PC-3 (cell line): ENCODE measurements at regions not wholly inside any gene's neighbourhood (a gene's known extent, or its start where the extent isn't known, plus 50 kb on each side); places are given as distances from the start of the nearest gene placed in this dataset.
"Not testable (repeated sequence)": the region's sequence is repeated elsewhere in the genome, so short reads cannot be mapped to it uniquely, and the experiment has no call there.

Experiments
- ATAC-seq: fragments of 200-7000 bp; cut with Tn5 transposase; 2 replicates; pipeline ENCODE4 v1.9.1; 2020; ENCODE audit warnings: mild to moderate bottlenecking, moderate library complexity
- BruUV-seq: library from RNA; stranded (reverse); fragments of 400-500 nt; replicated peaks from 2 replicates; lab custom pipeline; 2021; lab: Mats Ljungman, UMichigan
- CTCF ChIA-PET: fragments of 300-600 bp; sonication (Branson Sonifier 250); formaldehyde crosslinking; loops from one replicate; lab custom pipeline; 2022; ENCODE audit warnings: antibody characterized with exemption; lab: Charles Lee
- POLR2A ChIA-PET: fragments of 300-600 bp; sonication (Branson Sonifier 250); formaldehyde crosslinking; loops from one replicate; lab custom pipeline; 2022; ENCODE audit warnings: antibody characterized with exemption; ENCODE audit not compliant: unreplicated experiment; lab: Charles Lee
- DNase-seq: peaks from one replicate; pipeline ENCODE4 v3.0.0-alpha.2; 2015
- H2AFZ ChIP-seq: fragments of 300-600 bp; sonication (generic); 2 replicates; pipeline ENCODE4 v1.6.0; 2016; ENCODE audit warnings: antibody characterized with exemption, low read length
- H3F3A ChIP-seq: fragments of 300-600 bp; sonication (generic); one replicate; pipeline ENCODE4 v1.6.0; 2017; ENCODE audit warnings: antibody characterized with exemption, low read length, control low read depth, mild to moderate bottlenecking; ENCODE audit not compliant: unreplicated experiment
- H3K27ac ChIP-seq: fragments of 300-600 bp; sonication (generic); 2 replicates; pipeline ENCODE4 v1.5.1; 2016; ENCODE audit warnings: mild to moderate bottlenecking, low read length
- H3K27me3 ChIP-seq: fragments of 300-600 bp; sonication (generic); 2 replicates; pipeline ENCODE4 v1.6.1; 2016; ENCODE audit warnings: low read length, mixed read lengths
- H3K36me3 ChIP-seq: fragments of 300-600 bp; sonication (generic); 2 replicates; pipeline ENCODE4 v1.6.1; 2016; ENCODE audit warnings: low read depth, mixed run types, low read length, mixed read lengths
- H3K4me1 ChIP-seq: fragments of 300-600 bp; sonication (generic); 2 replicates; pipeline ENCODE4 v1.5.1; 2016; ENCODE audit warnings: low read length; ENCODE audit not compliant: insufficient read depth
- H3K4me2 ChIP-seq: fragments of 300-600 bp; sonication (generic); 2 replicates; pipeline ENCODE4 v1.6.0; 2016; ENCODE audit warnings: low read length
- H3K4me3 ChIP-seq: fragments of 300-600 bp; sonication (generic); 2 replicates; pipeline ENCODE4 v1.5.1; 2016; ENCODE audit warnings: mild to moderate bottlenecking, low read length, mixed read lengths
- H3K79me2 ChIP-seq: fragments of 300-600 bp; sonication (generic); 2 replicates; pipeline ENCODE4 v1.6.1; 2017; ENCODE audit warnings: low read length, mixed read lengths
- H3K9ac ChIP-seq: fragments of 300-600 bp; sonication (generic); 2 replicates; pipeline ENCODE4 v1.6.0; 2016; ENCODE audit warnings: mild to moderate bottlenecking, low read length
- H3K9me2 ChIP-seq: fragments of 300-600 bp; sonication (generic); replicated peaks from 2 replicates; pipeline ENCODE4 v1.6.1; 2016; ENCODE audit warnings: mixed run types, low read length, mixed read lengths
- H3K9me3 ChIP-seq: fragments of 300-600 bp; sonication (generic); 2 replicates; pipeline ENCODE4 v1.6.1; 2016; ENCODE audit warnings: low read length, mixed read lengths
- H4K20me1 ChIP-seq: fragments of 300-600 bp; sonication (generic); 2 replicates; pipeline ENCODE4 v1.6.1; 2016; ENCODE audit warnings: low read length, mixed read lengths
- CTCF ChIP-seq: fragments of 300-600 bp; sonication (generic); conservative IDR thresholded peaks from 2 replicates; pipeline ENCODE4 v1.5.1; 2017; ENCODE audit warnings: antibody characterized with exemption, low read depth, mild to moderate bottlenecking, low read length
- EZH2 ChIP-seq: fragments of 300-600 bp; sonication (generic); IDR thresholded peaks from one replicate; pipeline ENCODE4 v1.6.1; 2017; ENCODE audit warnings: antibody characterized with exemption, mild to moderate bottlenecking, low read length; ENCODE audit not compliant: unreplicated experiment
- EZH2phosphoT487 ChIP-seq: fragments of 300-600 bp; sonication (generic); IDR thresholded peaks from 2 replicates; pipeline ENCODE4 v1.6.1; 2018; ENCODE audit warnings: mild to moderate bottlenecking, antibody characterized with exemption, low read length, borderline replicate concordance
- intact Hi-C: fragments of 100-400 bp; cut with micrococcal nuclease; formaldehyde crosslinking; loops from 2 replicates; pipeline ENCODE4 v1.9.0; 2023

DNA sequence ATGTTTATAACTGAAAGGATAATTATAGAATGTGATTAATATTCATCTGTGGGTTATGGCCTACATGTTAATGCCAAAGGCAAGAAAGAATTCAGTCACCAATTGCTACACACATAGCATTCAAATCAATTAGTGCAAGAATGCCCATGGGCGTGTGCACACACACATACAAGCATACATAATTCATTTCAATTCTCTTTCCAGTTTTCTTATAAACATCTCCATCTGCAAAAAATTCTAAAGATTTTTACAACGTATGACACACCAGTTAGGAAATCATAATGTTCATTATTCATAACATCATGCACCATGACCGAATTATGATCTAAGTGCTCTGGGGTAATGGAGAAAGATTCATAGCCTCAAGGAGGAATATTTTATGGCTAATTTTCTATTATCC lies 111.0 kb upstream of the ADTRP start:
- Histone ChIP-seq H3K27me3 (no peaks in the 10 kb centered on the region), H3K36me3 (no peaks in the 10 kb centered on the region), H3F3A (no peaks in the 10 kb centered on the region), H3K4me2 (no peak overlapping the region), H3K9me3 (no peaks in the 10 kb centered on the region), H2AFZ (no peak overlapping the region), H3K9ac (no peak overlapping the region), H4K20me1 (no peaks in the 10 kb centered on the region), H3K79me2 (no peaks in the 10 kb centered on the region), H3K4me1 (peaks cover 12% of the 10 kb centered on the region), H3K9me2 (no peaks in the 10 kb centered on the region), H3K27ac (no peak overlapping the region), H3K4me3 (no peak overlapping the region)
- POLR2A ChIA-PET: no interaction called here
- intact Hi-C loops: no loop called here
- no TSS peak for BruUV-seq
- ATAC-seq: no peak
- TF ChIP-seq EZH2 (no peak), EZH2phosphoT487 (no peak)
- CTCF ChIA-PET: no interaction called here
- peak; percentile 45 for DNase-seq

- H2AFZ ChIP-seq: no peak overlapping the region
- H3K4me1 ChIP-seq: peaks cover 12% of the 10 kb centered on the region
- BruUV-seq: no TSS peak
- no peaks in the 10 kb centered on the region for H3K9me3 ChIP-seq
- ChIA-PET CTCF (no interaction called here), POLR2A (no interaction called here)
- no peaks in the 10 kb centered on the region for H3K9me2 ChIP-seq
- ATAC-seq (no peak), DNase-seq (no peak)
- H3K27ac ChIP-seq: no peak overlapping the region
- H3F3A ChIP-seq: no peaks in the 10 kb centered on the region
- H3K27me3 ChIP-seq: no peaks in the 10 kb centered on the region
- H3K9ac ChIP-seq: no peak overlapping the region
- no peaks in the 10 kb centered on the region for H3K79me2 ChIP-seq
- H4K20me1 ChIP-seq: no peaks in the 10 kb centered on the region
- no peaks in the 10 kb centered on the region for H3K36me3 ChIP-seq
- no peak overlapping the region for H3K4me2 ChIP-seq
- intact Hi-C loops: no loop called here
- H3K4me3 ChIP-seq: no peak overlapping the region
- TF ChIP-seq CTCF (no peak), EZH2phosphoT487 (no peak), EZH2 (no peak)
Measured at GRCh38 chr6:11888727-11889126, 110.1 kb upstream of the ADTRP start.

DNA sequence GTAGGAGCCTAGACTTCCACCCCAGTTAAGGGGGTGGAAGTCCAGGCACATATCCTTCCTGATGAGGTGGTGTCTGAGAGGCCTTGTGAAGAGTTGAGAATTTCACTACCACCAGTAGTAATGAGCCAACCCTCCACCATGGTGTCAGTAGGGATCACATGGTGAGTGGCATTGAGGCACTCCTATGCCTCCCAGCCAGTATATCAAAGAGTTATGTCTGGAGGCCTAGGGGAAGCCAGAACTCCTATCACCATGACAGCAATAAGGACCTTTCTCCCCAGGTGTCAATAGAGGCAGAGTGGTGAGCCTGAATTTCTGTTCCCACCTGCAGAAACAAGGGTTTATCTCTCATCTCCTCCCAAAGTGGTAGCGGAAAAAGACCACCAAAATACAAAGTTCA lies 106.6 kb upstream of the ADTRP start:
- DNase-seq (no peak), ATAC-seq (no peak)
- CTCF ChIA-PET: no interaction called here
- Histone ChIP-seq H3K9me3 (no peaks in the 10 kb centered on the region), H3K4me2 (no peak overlapping the region), H3K9ac (no peak overlapping the region), H3K36me3 (no peaks in the 10 kb centered on the region), H3F3A (no peaks in the 10 kb centered on the region), H2AFZ (no peak overlapping the region), H3K27me3 (no peaks in the 10 kb centered on the region), H3K79me2 (no peaks in the 10 kb centered on the region), H3K27ac (no peak overlapping the region), H3K4me3 (no peak overlapping the region), H3K4me1 (peaks cover 4% of the 10 kb centered on the region; the same call in 1 of the 2 replicates), H4K20me1 (no peaks in the 10 kb centered on the region), H3K9me2 (no peaks in the 10 kb centered on the region)
- intact Hi-C loops: no loop called here
- TF ChIP-seq EZH2 (no peak), EZH2phosphoT487 (no peak), CTCF (no peak)
- POLR2A ChIA-PET: no interaction called here
- no TSS peak for BruUV-seq

DNA sequence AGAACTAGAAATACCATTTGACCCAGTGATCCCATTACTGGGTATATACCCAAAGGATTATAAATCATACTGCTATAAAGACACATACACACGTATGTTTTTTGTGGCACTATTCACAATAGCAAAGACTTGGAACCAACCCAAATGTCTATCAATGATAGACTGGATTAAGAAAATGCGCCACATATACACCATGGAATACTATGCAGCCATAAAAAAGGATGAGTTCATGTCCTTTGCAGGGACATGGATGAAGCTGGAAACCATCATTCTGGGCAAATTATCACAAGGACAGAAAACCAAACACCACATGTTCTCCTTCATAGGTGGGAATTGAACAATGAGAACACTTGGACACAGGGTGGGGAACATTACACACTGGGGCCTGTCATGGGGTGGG lies 104.9 kb upstream of the ADTRP start:
- H3K9ac ChIP-seq, BruUV-seq, H3K27ac ChIP-seq, H4K20me1 ChIP-seq, H3K4me1 ChIP-seq, H3K9me2 ChIP-seq, CTCF ChIA-PET, H3K27me3 ChIP-seq, H3K9me3 ChIP-seq, H2AFZ ChIP-seq, H3F3A ChIP-seq, intact Hi-C loops, H3K4me3 ChIP-seq, H3K36me3 ChIP-seq, POLR2A ChIA-PET, H3K79me2 ChIP-seq, DNase-seq, ATAC-seq, H3K4me2 ChIP-seq: not testable (repeated sequence)

GRCh38 chr6:11880156-11880555 lies 101.6 kb upstream of the ADTRP start:
- POLR2A ChIA-PET, H3K4me3 ChIP-seq, H3K9me3 ChIP-seq, intact Hi-C loops, H3K27me3 ChIP-seq, ATAC-seq, H3K4me1 ChIP-seq, H3K9me2 ChIP-seq, CTCF ChIA-PET, DNase-seq, H3F3A ChIP-seq, H2AFZ ChIP-seq, H4K20me1 ChIP-seq, H3K36me3 ChIP-seq, H3K4me2 ChIP-seq, H3K27ac ChIP-seq, BruUV-seq, H3K79me2 ChIP-seq, H3K9ac ChIP-seq: not testable (repeated sequence)
